Stimulated activated CD8-positive, alpha-beta memory T cell treated with anti-CD3 and anti-CD28 coated beads, Interleukin-2, amount 100 ng/mL, for 48 hours (primary cell): ENCODE measurements at regions not wholly inside any gene's neighbourhood (a gene's known extent, or its start where the extent isn't known, plus 50 kb on each side); places are given as distances from the start of the nearest gene placed in this dataset.

Experiments
- DNase-seq, 2 donors: peaks; one replicate each; pipeline ENCODE4 v3.0.0-alpha.2; 2020; ENCODE audit warnings: low read depth in 2 of 2

- DNase-seq, result no peak
These were observed 394.7 kb upstream of the SULF2 start for GRCh38 chr20:48180024-48180423.

DNA sequence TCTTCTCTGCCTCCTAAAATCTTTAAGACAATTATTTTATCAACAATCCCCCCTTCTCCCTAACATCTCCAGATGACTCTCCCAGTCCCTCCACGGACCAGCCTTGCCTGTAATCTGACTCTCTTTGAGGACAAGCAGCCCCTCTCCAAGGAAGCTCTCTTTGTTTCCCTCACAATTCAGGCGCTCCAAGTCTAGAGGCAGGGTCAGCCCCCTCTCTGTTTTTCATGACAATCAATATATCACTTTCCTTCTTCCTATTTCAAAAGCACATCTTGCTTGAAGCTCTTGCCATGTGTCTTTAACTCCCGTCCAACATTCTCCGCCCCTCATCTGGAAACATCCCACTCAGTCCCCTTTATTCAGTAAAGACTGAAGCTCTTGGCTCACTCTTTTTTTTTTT is 393.4 kb upstream of the SULF2 start:
- DNase-seq, result no peak

GRCh38 chr20:48177058-48177457 is 391.8 kb upstream of the SULF2 start:
- no peak for DNase-seq

GRCh38 chr20:48176139-48176538 is 390.9 kb upstream of the SULF2 start:
- no peak for DNase-seq

DNA sequence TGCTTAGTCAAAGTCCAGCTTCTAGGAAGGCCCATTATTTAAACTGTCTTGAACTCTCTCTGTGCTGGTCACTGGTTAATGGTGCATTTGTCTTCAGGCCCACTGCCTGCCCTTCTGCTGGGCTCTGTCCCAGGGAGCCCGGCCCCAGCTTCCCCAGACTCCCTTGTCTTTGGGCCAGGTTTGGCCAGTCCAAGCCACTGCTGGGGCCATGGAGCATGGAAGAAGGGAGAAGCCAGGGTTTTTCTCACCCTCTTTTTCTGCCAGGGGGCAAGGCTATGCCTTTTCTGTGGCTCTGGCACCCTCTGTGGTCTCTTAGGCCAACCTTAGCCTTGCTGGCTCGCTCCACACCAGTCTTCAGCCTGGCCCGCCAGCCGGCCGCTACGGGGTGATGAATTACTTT is 390.0 kb upstream of the SULF2 start:
- DNase-seq, result no peak

DNA sequence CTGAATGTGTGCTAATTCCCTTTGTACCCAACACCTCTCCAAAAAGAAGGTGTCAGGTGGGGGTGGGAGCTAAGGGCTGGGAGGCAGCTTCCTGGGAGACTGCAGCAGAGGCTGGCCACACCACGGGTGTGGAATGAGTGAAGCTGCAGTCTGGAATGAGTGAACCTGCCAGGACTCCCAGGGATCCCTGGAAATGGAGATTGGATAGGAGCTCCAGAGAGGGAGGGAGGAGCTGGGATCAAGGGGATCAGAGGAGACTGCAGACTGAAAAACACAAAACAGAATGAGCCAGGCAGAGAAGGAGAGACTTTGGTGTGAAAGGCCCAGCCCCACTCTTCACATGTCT is 387.0 kb upstream of the SULF2 start:
- DNase-seq, result no peak

- DNase-seq, result no peak
These were observed 386.5 kb upstream of the SULF2 start for GRCh38 chr20:48171626-48172356.

- DNase-seq, result no peak
These were observed 385.8 kb upstream of the SULF2 start for GRCh38 chr20:48171071-48171470.

DNA sequence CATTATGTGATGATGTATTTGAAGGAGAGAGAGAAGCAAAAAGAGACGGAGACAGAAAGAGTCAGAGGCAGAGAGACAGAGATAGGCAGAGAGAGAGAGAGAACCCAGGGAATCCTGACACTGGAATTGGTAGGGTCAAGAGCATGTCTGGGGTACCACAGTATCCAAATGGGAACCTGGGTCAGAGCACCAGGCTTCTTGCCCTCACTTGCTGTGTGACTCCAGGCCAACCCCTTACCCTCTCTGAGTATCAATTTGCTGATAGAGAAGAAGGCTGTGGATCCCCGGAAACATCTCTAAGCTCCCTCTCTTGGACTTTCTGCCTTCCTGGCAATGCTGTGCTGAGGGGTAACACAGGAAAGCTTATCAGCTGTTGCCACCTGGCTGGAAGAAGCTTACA is 385.3 kb upstream of the SULF2 start:
- no peak for DNase-seq

GRCh38 chr20:48169650-48170225 is 384.5 kb upstream of the SULF2 start:
- no peak for DNase-seq

GRCh38 chr20:48166082-48166835 is 381.0 kb upstream of the SULF2 start:
- DNase-seq, result no peak

DNA sequence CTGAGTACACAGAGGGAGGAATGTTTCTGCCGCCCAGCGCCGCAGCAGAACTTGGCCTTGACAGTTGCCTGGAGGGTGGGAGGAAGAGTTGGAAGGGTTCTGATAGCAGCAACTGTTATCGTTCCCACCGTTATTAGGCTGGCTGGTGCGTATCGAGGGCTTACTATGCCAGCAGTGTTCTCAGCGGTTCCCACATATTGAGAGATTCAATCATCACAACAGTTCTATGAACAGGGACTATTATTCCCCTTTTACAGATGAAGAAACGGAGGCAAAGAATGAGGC is 380.1 kb upstream of the SULF2 start:
- DNase-seq, result no peak

DNA sequence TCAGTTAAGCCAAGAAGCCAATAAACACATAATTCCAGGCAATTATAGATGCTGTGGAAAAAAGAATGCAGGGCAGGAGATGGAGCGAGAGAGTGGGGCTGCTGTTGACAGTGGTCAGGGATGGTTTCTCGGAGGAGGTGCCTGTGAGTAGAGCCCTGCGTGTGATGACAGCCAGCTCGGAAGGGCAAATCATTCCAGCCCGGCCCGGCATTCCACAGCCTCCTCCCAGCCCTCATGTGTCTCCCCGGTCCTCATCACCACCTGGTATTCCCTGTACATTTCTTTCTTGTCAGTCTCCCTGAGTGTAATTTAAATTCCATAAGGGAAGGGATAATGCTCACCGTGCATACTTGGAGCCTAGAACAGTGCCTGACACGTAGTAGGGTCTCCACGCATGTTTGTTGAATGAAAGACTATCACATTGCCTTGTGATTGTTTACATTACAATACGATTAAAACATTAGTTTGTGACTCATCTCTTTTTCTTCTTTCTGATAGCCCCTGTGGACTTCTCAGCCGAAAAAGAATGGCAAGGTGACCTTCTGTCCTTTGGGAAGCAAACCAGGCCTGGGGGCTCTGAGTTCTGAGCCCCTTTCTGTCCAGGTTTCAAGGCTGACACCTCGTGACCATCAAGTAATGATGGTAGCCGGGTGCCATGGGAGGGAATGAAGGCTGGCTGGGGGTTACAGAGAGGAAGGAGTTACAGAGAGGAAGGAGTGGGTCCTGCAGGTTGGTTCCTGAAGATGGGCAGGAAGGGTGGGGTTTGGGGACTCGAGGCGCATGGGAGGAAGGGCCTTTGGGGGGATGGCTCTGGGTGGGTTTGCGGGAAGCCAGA is 379.5 kb upstream of the SULF2 start:
- DNase-seq, result no peak

DNA sequence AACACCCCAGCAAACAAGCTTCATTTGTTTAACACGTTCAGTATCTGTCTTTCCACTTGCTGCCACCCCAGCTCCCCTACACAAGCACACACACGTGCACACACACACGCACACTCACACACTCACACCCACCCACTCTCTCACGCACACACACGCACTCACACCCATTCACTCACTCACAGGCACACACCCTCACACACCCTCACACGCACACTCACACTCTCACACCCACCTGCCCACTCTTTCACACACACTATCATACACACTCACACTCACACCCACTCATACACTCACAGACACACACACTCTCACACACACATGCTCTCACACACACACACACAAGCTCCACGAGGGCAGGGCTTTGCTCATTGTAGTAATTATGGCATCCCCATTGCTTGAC is 378.8 kb upstream of the SULF2 start:
- no peak for DNase-seq

GRCh38 chr20:48163505-48163904 is 378.2 kb upstream of the SULF2 start:
- no peak for DNase-seq

GRCh38 chr20:48162621-48163020 is 377.3 kb upstream of the SULF2 start:
- no peak for DNase-seq

DNA sequence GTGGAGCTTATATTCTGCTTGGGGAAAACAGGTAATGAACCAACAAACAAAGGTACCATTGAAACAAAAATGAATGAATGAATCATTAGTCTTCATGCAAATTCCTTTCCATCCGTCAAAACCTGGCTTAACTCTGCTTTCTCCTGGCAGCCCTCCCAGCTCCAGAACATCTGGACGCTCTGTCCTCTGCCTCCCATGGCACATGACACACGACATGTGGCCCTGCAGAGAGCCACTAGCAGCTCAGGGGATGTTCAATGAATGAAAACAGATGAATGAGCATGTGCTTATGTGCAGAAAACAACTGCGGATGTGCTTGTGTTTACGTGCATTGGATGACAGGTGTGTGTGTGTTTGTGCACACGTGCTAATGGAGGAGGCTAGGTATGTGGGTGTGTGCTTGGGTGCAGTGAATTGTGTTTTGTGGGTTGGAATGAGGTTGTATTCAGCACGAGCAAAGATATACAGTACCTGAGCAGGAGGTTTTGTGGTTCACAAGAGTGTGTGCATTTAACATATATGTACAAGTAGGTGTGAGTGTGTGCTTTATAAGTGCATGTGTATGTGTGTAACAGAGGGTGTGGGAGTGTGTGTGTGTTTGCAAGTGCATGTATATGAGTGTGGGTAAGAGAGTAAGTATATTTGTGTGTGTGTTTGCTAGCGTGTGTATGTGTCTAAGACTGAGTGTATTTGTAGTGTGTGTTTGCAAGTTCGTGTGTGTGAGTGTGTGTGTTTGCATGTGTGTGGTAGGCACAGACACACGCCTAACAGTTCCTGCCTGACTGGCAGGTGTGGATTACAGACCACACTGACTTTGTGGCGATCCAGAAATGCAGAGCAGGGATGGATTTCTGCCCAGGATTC is 374.1 kb upstream of the SULF2 start:
- no peak for DNase-seq

- DNase-seq, result no peak
These were observed 372.7 kb upstream of the SULF2 start for GRCh38 chr20:48158014-48158413.

GRCh38 chr20:48156951-48157700 is 371.8 kb upstream of the SULF2 start:
- no peak for DNase-seq

DNA sequence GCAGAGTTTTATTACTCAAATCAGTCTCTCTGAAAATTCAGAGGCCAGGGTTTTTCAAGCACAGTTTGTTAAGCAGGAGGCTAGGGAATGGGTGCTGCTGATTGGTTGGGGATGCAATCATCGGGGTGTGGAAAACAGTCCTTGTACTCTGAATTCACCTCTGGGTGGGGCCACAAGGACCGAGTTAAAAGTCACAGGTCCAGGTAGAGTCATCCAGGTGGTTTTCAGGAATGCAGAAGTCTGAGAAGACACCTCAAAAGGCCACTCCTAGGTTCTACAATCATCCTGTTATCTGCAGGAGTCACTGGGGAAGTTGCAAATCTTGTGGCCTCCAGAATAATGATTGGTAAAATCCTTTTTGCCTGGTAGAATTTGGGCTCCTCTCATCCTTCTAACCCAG is 371.2 kb upstream of the SULF2 start:
- no peak for DNase-seq

DNA sequence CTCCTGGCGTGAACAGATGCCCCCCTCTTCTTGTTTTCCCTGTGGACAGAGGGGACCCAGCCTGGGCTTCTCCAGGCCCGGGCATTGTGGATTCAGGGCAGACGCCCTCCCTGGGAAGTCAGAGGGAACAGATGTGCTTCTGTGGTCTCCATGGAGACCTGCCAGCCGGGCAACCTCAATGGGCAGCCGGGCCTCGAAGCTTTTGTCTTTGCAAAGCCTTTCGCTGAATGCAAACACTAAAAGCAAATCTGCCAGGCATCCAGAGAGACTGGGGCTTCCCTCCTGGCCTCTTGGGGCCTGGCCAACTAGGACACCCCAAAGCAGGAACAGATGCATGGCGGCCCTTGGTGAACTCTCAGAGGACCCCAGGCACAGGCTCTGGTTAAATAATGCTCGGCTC is 370.0 kb upstream of the SULF2 start:
- DNase-seq, result no peak
